ENCODE measurements at regions not wholly inside any gene's neighbourhood (a gene's known extent, or its start where the extent isn't known, plus 50 kb on each side); places are given as distances from the start of the nearest gene placed in this dataset.
A peak's percentile ranks its signal among the peaks of the same experiment; 100 is the strongest.

- ATAC-seq (no peak), DNase-seq (no peak)
- intact Hi-C loops (cut with micrococcal nuclease): no loop called here
Measured at GRCh38 chr19:57068311-57068710, 51.5 kb upstream of the USP29 start.

GRCh38 chr19:57068921-57069697, 50.7 kb upstream of the USP29 start:
- peak; percentile 45 for DNase-seq
- ATAC-seq: no peak
- intact Hi-C loops (cut with micrococcal nuclease): no loop called here
